ENCODE measurements at regions not wholly inside any gene's neighbourhood (a gene's known extent, or its start where the extent isn't known, plus 50 kb on each side); places are given as distances from the start of the nearest gene placed in this dataset.

DNA sequence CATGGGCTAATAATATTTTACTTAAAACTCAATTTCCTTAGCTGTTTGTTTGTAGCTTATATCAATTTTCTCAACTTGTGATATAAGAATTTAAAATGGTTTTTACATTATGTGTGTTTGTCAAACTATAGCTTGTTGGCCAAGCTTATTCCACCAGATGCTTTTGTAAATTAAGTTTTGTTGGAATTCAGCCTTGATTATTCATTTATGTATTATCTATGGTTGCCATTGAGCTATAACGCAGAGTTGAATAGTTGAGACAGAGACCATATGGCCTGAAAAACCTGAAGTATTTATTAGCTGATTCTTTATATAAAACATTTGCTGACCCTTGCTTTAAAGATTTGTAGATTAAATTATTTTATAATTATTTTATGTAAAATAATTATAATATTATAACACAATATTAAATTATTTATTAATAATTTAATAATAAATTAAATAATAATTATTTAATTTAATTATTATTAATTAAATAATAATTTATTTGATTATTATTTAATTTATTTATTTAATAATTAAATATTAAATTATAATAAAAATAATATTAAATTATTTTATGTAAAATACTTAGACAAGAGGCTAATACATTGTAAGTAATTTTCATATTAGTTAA, 779.6 kb upstream of the NECTIN3 start:
- CTCF ChIA-PET, result interaction anchor here (0.7 kb wide), 1 partner anchor 22 kb away, joined by 3 read pairs; no protein-coding TSS in a partner anchor
- DNase-seq, result no peak
- POLR2A ChIA-PET, result no interaction called here
- H3K4me3 Mint-ChIP-seq, result no peak overlapping the region
- no peaks in the 10 kb centered on the region for H3K4me1 Mint-ChIP-seq
- TF ChIP-seq, protein P1, sequence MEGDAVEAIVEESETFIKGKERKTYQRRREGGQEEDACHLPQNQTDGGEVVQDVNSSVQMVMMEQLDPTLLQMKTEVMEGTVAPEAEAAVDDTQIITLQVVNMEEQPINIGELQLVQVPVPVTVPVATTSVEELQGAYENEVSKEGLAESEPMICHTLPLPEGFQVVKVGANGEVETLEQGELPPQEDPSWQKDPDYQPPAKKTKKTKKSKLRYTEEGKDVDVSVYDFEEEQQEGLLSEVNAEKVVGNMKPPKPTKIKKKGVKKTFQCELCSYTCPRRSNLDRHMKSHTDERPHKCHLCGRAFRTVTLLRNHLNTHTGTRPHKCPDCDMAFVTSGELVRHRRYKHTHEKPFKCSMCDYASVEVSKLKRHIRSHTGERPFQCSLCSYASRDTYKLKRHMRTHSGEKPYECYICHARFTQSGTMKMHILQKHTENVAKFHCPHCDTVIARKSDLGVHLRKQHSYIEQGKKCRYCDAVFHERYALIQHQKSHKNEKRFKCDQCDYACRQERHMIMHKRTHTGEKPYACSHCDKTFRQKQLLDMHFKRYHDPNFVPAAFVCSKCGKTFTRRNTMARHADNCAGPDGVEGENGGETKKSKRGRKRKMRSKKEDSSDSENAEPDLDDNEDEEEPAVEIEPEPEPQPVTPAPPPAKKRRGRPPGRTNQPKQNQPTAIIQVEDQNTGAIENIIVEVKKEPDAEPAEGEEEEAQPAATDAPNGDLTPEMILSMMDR (IDR thresholded peaks at IDR 0.05), result no peak
- H3K9me3 Mint-ChIP-seq, result peaks cover 12% of the 10 kb centered on the region
- H3K27me3 Mint-ChIP-seq, result no peaks in the 10 kb centered on the region
- intact Hi-C loops (cut with micrococcal nuclease), result no loop called here
- H3K36me3 Mint-ChIP-seq (ENCODE audit: low read depth), result no peaks in the 10 kb centered on the region
- H3K27ac Mint-ChIP-seq, result no peak overlapping the region
- ATAC-seq (ENCODE audit: low read depth), result no peak

DNA sequence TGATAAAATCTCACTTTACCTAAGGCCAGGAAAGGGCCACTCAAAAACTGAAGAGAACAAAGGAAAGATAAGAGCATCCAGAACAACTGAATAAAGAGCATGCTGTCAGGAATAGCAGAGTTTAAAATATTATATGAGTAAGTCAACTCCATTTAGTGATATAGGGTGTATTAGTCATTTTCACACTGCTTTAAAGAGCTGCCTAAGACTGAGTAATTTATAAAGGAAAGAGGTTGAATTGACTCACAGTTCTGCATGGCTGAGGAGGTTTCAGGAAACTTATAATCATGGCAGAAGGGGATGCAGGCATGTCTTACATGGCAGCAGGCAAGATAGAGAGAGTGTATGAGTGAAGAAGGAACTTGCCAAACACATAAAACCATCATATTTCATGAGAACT, 778.0 kb upstream of the NECTIN3 start:
- no peak for ATAC-seq (ENCODE audit: low read depth)
- no peak overlapping the region for H3K27ac Mint-ChIP-seq
- H3K4me3 Mint-ChIP-seq, result no peak overlapping the region
- no peaks in the 10 kb centered on the region for H3K36me3 Mint-ChIP-seq (ENCODE audit: low read depth)
- DNase-seq, result no peak
- H3K4me1 Mint-ChIP-seq, result no peaks in the 10 kb centered on the region
- ChIA-PET POLR2A (no interaction called here), CTCF (no interaction called here)
- TF ChIP-seq, protein P1 (IDR thresholded peaks at IDR 0.05), result no peak
- H3K9me3 Mint-ChIP-seq, result peaks cover 12% of the 10 kb centered on the region
- intact Hi-C loops (cut with micrococcal nuclease), result no loop called here
- no peaks in the 10 kb centered on the region for H3K27me3 Mint-ChIP-seq

DNA sequence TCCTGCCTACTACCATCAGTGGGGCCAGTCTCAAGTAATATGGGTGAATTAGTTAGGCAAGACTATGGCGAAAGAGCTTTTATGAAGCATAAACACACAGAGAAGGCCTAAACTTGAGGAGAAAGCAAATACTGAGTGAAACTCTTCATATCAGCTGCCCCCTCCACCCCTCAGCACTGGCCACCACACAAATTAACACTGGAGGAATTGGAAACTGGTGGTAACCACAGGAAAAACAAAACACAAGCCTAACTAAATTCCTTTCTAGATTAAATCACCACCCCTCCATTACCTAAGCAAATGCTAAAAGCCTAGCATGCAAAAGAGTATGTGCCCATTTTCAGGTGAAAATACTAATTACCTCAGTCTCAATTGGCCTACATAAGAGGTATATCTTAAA, 774.7 kb upstream of the NECTIN3 start:
- no peak overlapping the region for H3K27ac Mint-ChIP-seq
- no peaks in the 10 kb centered on the region for H3K27me3 Mint-ChIP-seq
- no peak for ATAC-seq (ENCODE audit: low read depth)
- no peak for DNase-seq
- H3K9me3 Mint-ChIP-seq, result peaks cover 12% of the 10 kb centered on the region
- no peaks in the 10 kb centered on the region for H3K4me1 Mint-ChIP-seq
- intact Hi-C loops (cut with micrococcal nuclease), result no loop called here
- TF ChIP-seq, protein P1 (IDR thresholded peaks at IDR 0.05), result no peak
- no peak overlapping the region for H3K4me3 Mint-ChIP-seq
- no peaks in the 10 kb centered on the region for H3K36me3 Mint-ChIP-seq (ENCODE audit: low read depth)
- ChIA-PET POLR2A (no interaction called here), CTCF (no interaction called here)

DNA sequence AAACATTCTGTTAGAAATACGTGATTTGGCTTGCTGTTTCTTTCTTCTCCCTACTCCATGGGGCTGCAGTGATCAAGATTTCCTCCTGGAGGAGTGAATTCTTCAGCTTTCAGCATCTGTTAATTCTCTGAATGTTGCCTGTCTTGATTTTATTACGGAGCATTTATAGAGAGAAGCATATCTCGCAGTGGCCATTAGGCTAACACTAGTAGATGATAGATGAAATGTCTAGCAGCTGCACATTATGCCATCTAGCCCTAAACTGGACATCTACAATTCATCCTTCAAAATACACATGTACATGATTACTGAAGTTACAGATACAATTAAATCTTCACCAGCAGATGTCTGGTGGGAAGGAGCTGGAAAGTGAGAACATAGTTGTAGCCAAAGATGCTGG, 769.8 kb upstream of the NECTIN3 start:
- ChIA-PET CTCF (no interaction called here), POLR2A (no interaction called here)
- Mint-ChIP-seq H3K9me3 (no peaks in the 10 kb centered on the region), H3K4me3 (no peak overlapping the region), H3K4me1 (no peaks in the 10 kb centered on the region), H3K27ac (no peak overlapping the region), H3K27me3 (no peaks in the 10 kb centered on the region), H3K36me3 (ENCODE audit: low read depth) (no peaks in the 10 kb centered on the region)
- intact Hi-C loops (cut with micrococcal nuclease), result no loop called here
- no peak for DNase-seq
- ATAC-seq (ENCODE audit: low read depth), result no peak
- TF ChIP-seq, protein P1 (IDR thresholded peaks at IDR 0.05), result no peak

DNA sequence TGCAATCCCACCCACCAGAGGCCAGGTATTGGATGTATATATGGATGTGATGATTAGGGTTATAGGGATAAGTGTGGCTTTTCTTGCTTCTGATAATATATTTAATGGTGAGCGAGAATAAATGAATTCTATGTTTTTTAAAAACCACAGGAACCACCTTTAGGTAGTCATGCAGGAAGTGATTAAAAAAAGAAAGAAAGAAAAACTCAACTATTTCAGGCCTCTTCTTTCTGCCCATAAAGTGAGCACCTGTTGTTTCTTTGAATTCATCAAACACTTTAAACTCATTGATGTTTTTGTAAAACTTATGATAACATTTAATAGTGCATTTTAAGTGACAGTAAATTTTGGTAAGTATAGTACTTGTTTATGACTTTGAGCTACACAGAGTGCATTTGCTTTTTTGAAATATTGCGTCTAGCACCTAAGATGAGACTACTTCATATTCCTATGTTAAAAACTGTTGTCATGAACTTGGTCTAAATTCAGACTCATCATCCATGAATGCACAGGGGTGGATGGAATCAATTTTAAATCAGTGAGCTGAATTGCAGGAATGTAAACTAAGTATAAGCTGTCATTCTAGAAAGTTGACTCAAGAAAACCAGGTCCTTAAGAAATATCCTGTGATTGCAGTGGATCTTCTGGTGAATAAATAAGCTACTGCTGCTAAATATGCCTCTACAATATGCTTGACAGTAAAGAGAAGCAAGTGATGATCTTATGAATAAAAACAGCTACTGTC, 764.4 kb upstream of the NECTIN3 start:
- intact Hi-C loops (cut with micrococcal nuclease), result no loop called here

More for the DNA sequence above, 764.4 kb upstream of the NECTIN3 start:
- TF ChIP-seq, protein P1 (IDR thresholded peaks at IDR 0.05), result no peak
- DNase-seq, result no peak
- Mint-ChIP-seq H3K4me3 (no peak overlapping the region), H3K4me1 (no peaks in the 10 kb centered on the region), H3K27ac (no peak overlapping the region), H3K9me3 (no peaks in the 10 kb centered on the region), H3K27me3 (no peaks in the 10 kb centered on the region), H3K36me3 (ENCODE audit: low read depth) (no peaks in the 10 kb centered on the region)
- ATAC-seq (ENCODE audit: low read depth), result no peak
- ChIA-PET POLR2A (no interaction called here), CTCF (no interaction called here)

Data from activated B cell treated with CpG ODN at 0.5 μM for 24 hours (primary cell).